OCI-M2 (cell line): ENCODE measurements at regions not wholly inside any gene's neighbourhood (a gene's known extent, or its start where the extent isn't known, plus 50 kb on each side); places are given as distances from the start of the nearest gene placed in this dataset.
"Not testable (repeated sequence)": the region's sequence is repeated elsewhere in the genome, so short reads cannot be mapped to it uniquely, and the experiment has no call there.

Experiments
- DNase-seq: peaks from one replicate; lab custom pipeline; 2025; ENCODE audit not compliant: unreplicated experiment; lab: John Stamatoyannopoulos, UW

GRCh38 chr3:148525621-148526020 lies 172.1 kb upstream of the AGTR1 start:
- not testable (repeated sequence) for DNase-seq

GRCh38 chr3:148528024-148528423 lies 169.7 kb upstream of the AGTR1 start:
- DNase-seq = no peak

- DNase-seq = no peak
Observed at GRCh38 chr3:148531836-148532235, 165.9 kb upstream of the AGTR1 start.

- no peak for DNase-seq
Observed at GRCh38 chr3:148532326-148532725, 165.4 kb upstream of the AGTR1 start.

- DNase-seq = no peak
Observed at GRCh38 chr3:148532774-148533173, 164.9 kb upstream of the AGTR1 start.

- DNase-seq = no peak
Observed at GRCh38 chr3:148534089-148534988, 163.4 kb upstream of the AGTR1 start.

GRCh38 chr3:148535001-148535400 lies 162.7 kb upstream of the AGTR1 start:
- no peak for DNase-seq

- no peak for DNase-seq
Observed at GRCh38 chr3:148540266-148540665, 157.4 kb upstream of the AGTR1 start.

GRCh38 chr3:148540851-148541250 lies 156.9 kb upstream of the AGTR1 start:
- no peak for DNase-seq

GRCh38 chr3:148546959-148547358 lies 150.7 kb upstream of the AGTR1 start:
- DNase-seq = no peak

GRCh38 chr3:148551767-148552260 lies 145.9 kb upstream of the AGTR1 start:
- DNase-seq = no peak

- no peak for DNase-seq
Observed at GRCh38 chr3:148554367-148554766, 143.3 kb upstream of the AGTR1 start.

GRCh38 chr3:148556664-148557063 lies 141.0 kb upstream of the AGTR1 start:
- DNase-seq = no peak

- not testable (repeated sequence) for DNase-seq
Observed at GRCh38 chr3:148577579-148577978, 120.1 kb upstream of the AGTR1 start.

- no peak for DNase-seq
Observed at GRCh38 chr3:148582126-148582525, 115.6 kb upstream of the AGTR1 start.

- no peak for DNase-seq
Observed at GRCh38 chr3:148583793-148584192, 113.9 kb upstream of the AGTR1 start.

GRCh38 chr3:148584438-148584837 lies 113.3 kb upstream of the AGTR1 start:
- no peak for DNase-seq

- no peak for DNase-seq
Observed at GRCh38 chr3:148585671-148586379, 111.9 kb upstream of the AGTR1 start.

- no peak for DNase-seq
Observed at GRCh38 chr3:148588291-148588690, 109.4 kb upstream of the AGTR1 start.

GRCh38 chr3:148591525-148591924 lies 106.2 kb upstream of the AGTR1 start:
- no peak for DNase-seq

GRCh38 chr3:148598619-148599018 lies 99.1 kb upstream of the AGTR1 start:
- DNase-seq = no peak

- DNase-seq = no peak
Observed at GRCh38 chr3:148599481-148599880, 98.2 kb upstream of the AGTR1 start.
